Smooth muscle cell (in vitro differentiated cells): ENCODE measurements at regions not wholly inside any gene's neighbourhood (a gene's known extent, or its start where the extent isn't known, plus 50 kb on each side); places are given as distances from the start of the nearest gene placed in this dataset.

Experiments
- DNase-seq: peaks from one replicate; lab custom pipeline; 2025; ENCODE audit not compliant: unreplicated experiment; lab: John Stamatoyannopoulos, UW
- H2AFZ ChIP-seq: fragments of 200-600 bp; sonication (generic); 2 replicates; pipeline ENCODE4 v1.6.0; 2016; ENCODE audit warnings: antibody characterized with exemption, low read depth, mild to moderate bottlenecking
- H3F3A ChIP-seq: fragments of 200-600 bp; sonication (generic); 2 replicates; pipeline ENCODE4 v1.6.0; 2017; ENCODE audit warnings: antibody characterized with exemption, low read depth
- H3K27ac ChIP-seq: fragments of 200-600 bp; sonication (generic); 2 replicates; pipeline ENCODE4 v1.5.1; 2016; ENCODE audit warnings: low read depth, mild to moderate bottlenecking
- H3K27me3 ChIP-seq: fragments of 200-600 bp; sonication (generic); 2 replicates; pipeline ENCODE4 v1.6.1; 2016; ENCODE audit warnings: low read depth, mild to moderate bottlenecking
- H3K36me3 ChIP-seq: fragments of 200-600 bp; sonication (generic); 2 replicates; pipeline ENCODE4 v1.5.1; 2016; ENCODE audit warnings: low read depth
- H3K4me1 ChIP-seq: fragments of 200-600 bp; sonication (generic); 2 replicates; pipeline ENCODE4 v1.5.1; 2016; ENCODE audit warnings: low read depth
- H3K4me2 ChIP-seq: fragments of 200-600 bp; sonication (generic); 2 replicates; pipeline ENCODE4 v1.6.0; 2016; ENCODE audit warnings: mild to moderate bottlenecking
- H3K4me3 ChIP-seq: fragments of 200-600 bp; sonication (generic); 2 replicates; pipeline ENCODE4 v1.5.1; 2016; ENCODE audit warnings: mild to moderate bottlenecking
- H3K79me2 ChIP-seq: fragments of 200-600 bp; sonication (generic); 2 replicates; pipeline ENCODE4 v1.6.0; 2016; ENCODE audit warnings: low read depth, mild to moderate bottlenecking
- H3K9ac ChIP-seq: fragments of 200-600 bp; sonication (generic); 2 replicates; pipeline ENCODE4 v1.6.0; 2016; ENCODE audit warnings: low read depth
- H3K9me3 ChIP-seq: fragments of 200-600 bp; sonication (generic); replicated peaks from 2 replicates; pipeline ENCODE4 v1.5.1; 2016; ENCODE audit warnings: low read depth
- H4K20me1 ChIP-seq: fragments of 200-600 bp; sonication (generic); 2 replicates; pipeline ENCODE4 v1.6.0; 2016; ENCODE audit warnings: low read depth
- WGBS: methylation state at CpG from one replicate; pipeline ENCODE4 v1.1.7; 2016; ENCODE audit warnings: low lambda C conversion rate; 5-methylcytosine and 5-hydroxymethylcytosine counted together
- TF ChIP-seq, protein P1 (sequence below): fragments of 200-600 bp; sonication (generic); IDR thresholded peaks from 2 replicates; pipeline ENCODE4 v1.5.1; 2017; ENCODE audit warnings: borderline replicate concordance, mild to moderate bottlenecking, antibody characterized with exemption; ENCODE audit not compliant: insufficient read depth, poor library complexity, severe bottlenecking

GRCh38 chr2:37826611-37827010 lies 98.5 kb upstream of the RMDN2 start:
- no peak overlapping the region for H3K4me2 ChIP-seq
- 77% methylated on average over 4 of the region's 4 CpGs for WGBS
- no peaks in the 10 kb centered on the region for H3K27me3 ChIP-seq
- TF ChIP-seq, protein P1, sequence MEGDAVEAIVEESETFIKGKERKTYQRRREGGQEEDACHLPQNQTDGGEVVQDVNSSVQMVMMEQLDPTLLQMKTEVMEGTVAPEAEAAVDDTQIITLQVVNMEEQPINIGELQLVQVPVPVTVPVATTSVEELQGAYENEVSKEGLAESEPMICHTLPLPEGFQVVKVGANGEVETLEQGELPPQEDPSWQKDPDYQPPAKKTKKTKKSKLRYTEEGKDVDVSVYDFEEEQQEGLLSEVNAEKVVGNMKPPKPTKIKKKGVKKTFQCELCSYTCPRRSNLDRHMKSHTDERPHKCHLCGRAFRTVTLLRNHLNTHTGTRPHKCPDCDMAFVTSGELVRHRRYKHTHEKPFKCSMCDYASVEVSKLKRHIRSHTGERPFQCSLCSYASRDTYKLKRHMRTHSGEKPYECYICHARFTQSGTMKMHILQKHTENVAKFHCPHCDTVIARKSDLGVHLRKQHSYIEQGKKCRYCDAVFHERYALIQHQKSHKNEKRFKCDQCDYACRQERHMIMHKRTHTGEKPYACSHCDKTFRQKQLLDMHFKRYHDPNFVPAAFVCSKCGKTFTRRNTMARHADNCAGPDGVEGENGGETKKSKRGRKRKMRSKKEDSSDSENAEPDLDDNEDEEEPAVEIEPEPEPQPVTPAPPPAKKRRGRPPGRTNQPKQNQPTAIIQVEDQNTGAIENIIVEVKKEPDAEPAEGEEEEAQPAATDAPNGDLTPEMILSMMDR = no peak
- H4K20me1 ChIP-seq = no peaks in the 10 kb centered on the region
- H3K9ac ChIP-seq = no peak overlapping the region
- no peak overlapping the region for H3K27ac ChIP-seq
- H3K9me3 ChIP-seq = no peaks in the 10 kb centered on the region
- H2AFZ ChIP-seq = no peak overlapping the region
- no peak overlapping the region for H3K4me3 ChIP-seq
- H3K36me3 ChIP-seq = no peaks in the 10 kb centered on the region
- no peaks in the 10 kb centered on the region for H3K79me2 ChIP-seq
- DNase-seq = no peak
- H3K4me1 ChIP-seq = peaks cover 8% of the 10 kb centered on the region
- H3F3A ChIP-seq = peaks cover 9% of the 10 kb centered on the region

DNA sequence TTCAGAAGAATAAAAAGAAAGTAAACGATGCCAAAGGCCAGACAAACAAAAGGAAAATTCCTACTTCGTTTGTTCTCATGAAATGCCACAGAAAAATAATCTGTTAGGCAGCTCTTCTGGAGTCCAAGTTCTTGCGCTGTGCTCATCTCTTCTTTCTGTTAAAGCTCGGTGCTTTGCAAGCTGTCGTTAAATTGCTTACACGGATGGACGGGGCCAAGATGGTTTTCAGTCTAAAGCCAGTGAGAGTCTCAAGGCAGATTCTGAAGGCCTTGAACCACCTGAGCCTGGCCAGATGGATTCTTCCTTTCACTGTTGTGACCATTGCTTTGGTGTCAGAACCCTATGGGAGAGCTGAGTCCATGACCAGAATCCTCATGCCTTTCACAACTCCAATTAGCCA lies 97.6 kb upstream of the RMDN2 start:
- Histone ChIP-seq H3K9me3 (no peaks in the 10 kb centered on the region), H3K9ac (peak overlapping the region; percentile 35), H3K36me3 (no peaks in the 10 kb centered on the region), H4K20me1 (no peaks in the 10 kb centered on the region), H3K4me2 (peak overlapping the region; percentile 36), H2AFZ (no peak overlapping the region), H3F3A (peaks cover 15% of the 10 kb centered on the region), H3K4me3 (no peak overlapping the region), H3K79me2 (no peaks in the 10 kb centered on the region), H3K27ac (peak overlapping the region; percentile 89), H3K4me1 (peaks cover 8% of the 10 kb centered on the region), H3K27me3 (no peaks in the 10 kb centered on the region)
- no peak for DNase-seq
- 51% methylated on average over 7 of the region's 7 CpGs for WGBS
- TF ChIP-seq, protein P1 = no peak

DNA sequence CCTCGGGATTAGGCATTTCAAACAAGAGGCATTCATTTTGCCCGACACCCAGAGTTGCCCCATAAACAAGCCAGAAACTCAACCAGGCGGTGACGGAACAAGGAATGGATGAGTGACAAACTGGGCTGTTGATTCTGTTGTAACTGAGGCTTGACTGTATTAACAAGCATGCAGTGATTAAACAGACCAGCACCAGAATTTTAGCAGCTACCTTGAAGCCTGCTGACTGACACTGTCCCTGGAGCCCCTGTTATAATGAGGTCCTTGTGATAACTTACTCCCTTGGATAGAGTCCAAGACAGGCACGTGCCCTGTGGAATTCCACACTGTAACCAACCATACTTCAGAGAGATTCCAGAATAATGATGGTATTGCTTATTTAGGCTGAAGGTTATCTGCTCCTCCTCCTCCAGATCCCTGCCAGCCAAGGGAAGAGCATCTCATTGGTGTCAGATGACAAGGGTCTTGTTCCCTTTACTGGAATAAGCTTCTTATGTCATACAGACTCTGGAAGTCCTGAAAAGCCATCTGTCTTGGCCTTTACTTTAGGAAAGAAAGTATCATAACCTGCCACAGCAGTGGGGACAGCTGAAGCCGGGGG lies 97.1 kb upstream of the RMDN2 start:
- DNase-seq = no peak
- 21% methylated on average over 6 of the region's 6 CpGs for WGBS
- Histone ChIP-seq H3K4me1 (peaks cover 5% of the 10 kb centered on the region), H3K4me3 (no peak overlapping the region), H4K20me1 (no peaks in the 10 kb centered on the region), H3K27me3 (no peaks in the 10 kb centered on the region), H3K9ac (peak overlapping the region; percentile 61), H2AFZ (no peak overlapping the region), H3K36me3 (no peaks in the 10 kb centered on the region), H3F3A (peaks cover 15% of the 10 kb centered on the region), H3K79me2 (no peaks in the 10 kb centered on the region), H3K4me2 (peak overlapping the region; percentile 36), H3K27ac (peak overlapping the region; percentile 89), H3K9me3 (no peaks in the 10 kb centered on the region)
- TF ChIP-seq, protein P1 = no peak

DNA sequence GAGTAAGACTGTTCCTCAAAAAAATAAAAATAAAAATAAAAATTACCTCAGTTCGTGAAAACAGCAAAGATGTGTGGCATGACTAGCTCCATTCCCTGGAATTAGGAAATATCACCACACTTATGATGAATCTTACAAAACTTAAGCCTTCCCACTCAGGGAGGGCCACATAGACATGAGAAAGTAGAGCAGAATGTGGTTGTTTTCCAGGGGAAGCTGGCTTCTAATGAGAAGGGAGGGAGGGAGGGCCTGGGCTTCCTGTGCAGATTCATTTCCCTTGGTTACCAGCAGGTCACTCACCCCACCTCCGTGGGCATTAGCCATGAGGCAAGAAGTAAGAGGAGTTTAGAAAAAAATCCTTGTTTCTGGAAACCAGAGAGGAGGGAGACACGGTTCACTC lies 95.9 kb upstream of the RMDN2 start:
- Histone ChIP-seq H3K36me3 (no peaks in the 10 kb centered on the region), H3K4me1 (peaks cover 5% of the 10 kb centered on the region), H3K27ac (peak overlapping the region; percentile 89), H3K9ac (peak overlapping the region; percentile 63), H3K4me3 (no peak overlapping the region), H3K79me2 (no peaks in the 10 kb centered on the region), H3F3A (peaks cover 15% of the 10 kb centered on the region), H4K20me1 (no peaks in the 10 kb centered on the region), H3K9me3 (no peaks in the 10 kb centered on the region), H3K4me2 (peak overlapping the region; percentile 62), H2AFZ (no peak overlapping the region), H3K27me3 (no peaks in the 10 kb centered on the region)
- DNase-seq = no peak
- 15% methylated on average over 3 of the region's 3 CpGs for WGBS
- TF ChIP-seq, protein P1 = no peak
